ENCODE measurements at regions not wholly inside any gene's neighbourhood (a gene's known extent, or its start where the extent isn't known, plus 50 kb on each side); places are given as distances from the start of the nearest gene placed in this dataset.

GRCh38 chr9:108483676-108484075, 372.1 kb downstream of the ACTL7B start:
- no peak for TF ChIP-seq CTCF (IDR thresholded peaks at IDR 0.05)
- no peak for TF ChIP-seq ZFX (IDR thresholded peaks at IDR 0.05; ENCODE audit: borderline replicate concordance)
- H3K27ac ChIP-seq = no peak overlapping the region

GRCh38 chr9:108479989-108480652, 375.7 kb downstream of the ACTL7B start:
- TF ChIP-seq CTCF (IDR thresholded peaks at IDR 0.05) (no peak), ZFX (IDR thresholded peaks at IDR 0.05; ENCODE audit: borderline replicate concordance) (no peak)
- no peak overlapping the region for H3K27ac ChIP-seq

DNA sequence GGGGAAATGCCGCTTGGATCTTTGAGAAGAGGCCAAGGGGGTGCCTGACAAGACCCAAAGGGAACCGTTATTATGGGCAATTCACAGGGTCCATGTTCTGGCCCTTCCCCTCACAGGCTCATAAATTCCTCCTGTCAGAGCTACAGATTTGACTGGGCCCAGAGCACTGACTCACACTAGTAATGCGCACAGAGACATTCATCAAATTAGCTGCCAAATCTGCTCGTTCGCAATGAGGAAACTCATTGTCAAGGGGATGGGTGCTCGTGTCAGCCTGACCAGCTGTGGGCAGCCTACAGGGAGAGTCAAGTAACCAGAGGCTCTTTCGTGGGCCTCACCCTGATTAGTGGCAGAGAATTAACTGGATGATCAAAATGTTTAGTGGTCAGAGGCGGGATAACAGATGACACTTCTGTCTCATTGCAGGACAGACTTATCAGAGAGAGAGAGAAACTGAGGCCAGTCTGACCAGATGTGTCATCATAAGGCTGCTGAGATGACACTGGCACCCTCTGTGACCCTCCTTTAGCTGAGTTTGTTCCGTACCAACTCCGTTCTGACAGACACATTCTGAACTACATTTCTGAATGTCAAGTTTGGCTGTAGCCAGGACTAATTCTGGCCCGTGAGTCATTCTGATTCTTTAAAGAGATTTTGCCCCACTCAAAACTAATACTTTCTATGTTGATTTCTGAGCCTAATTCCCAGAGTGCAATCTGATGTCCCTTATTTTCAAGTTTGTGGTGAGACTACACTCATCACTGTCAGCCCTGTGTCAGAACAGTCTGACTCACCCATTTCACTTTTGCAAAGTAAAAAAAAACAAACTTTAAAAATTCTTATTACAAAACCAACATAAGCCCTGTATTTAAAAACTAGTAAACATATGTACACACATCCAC, 377.1 kb downstream of the ACTL7B start:
- TF ChIP-seq ZFX (IDR thresholded peaks at IDR 0.05; ENCODE audit: borderline replicate concordance) (no peak), CTCF (IDR thresholded peaks at IDR 0.05) (no peak)
- no peak overlapping the region for H3K27ac ChIP-seq

- H3K27ac ChIP-seq = no peak overlapping the region
- TF ChIP-seq CTCF (IDR thresholded peaks at IDR 0.05) = no peak
- TF ChIP-seq ZFX (IDR thresholded peaks at IDR 0.05; ENCODE audit: borderline replicate concordance) = no peak
These were observed 378.2 kb downstream of the ACTL7B start for GRCh38 chr9:108477529-108478006.

- H3K27ac ChIP-seq = no peak overlapping the region
- TF ChIP-seq CTCF (IDR thresholded peaks at IDR 0.05) (no peak), ZFX (IDR thresholded peaks at IDR 0.05; ENCODE audit: borderline replicate concordance) (no peak)
These were observed 379.2 kb downstream of the ACTL7B start for GRCh38 chr9:108476574-108476973.

DNA sequence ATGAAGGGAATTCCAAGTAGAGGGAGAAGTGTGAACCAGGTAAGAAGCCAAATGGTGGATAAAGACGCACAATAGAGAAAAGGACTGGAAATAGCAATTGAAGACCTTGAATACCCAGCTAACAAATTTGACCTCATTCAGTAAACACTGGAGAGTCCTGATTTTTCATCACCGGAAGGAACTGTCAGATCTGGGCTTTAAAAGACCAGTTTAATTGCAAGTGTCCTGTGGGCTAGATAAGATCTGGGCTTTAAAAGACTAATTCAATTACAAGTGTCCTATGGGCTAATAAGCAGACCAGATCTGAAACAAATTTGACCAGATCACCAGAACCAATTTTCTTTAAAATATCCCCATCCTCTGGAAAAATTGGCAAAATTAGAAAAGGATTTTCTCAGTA, 380.0 kb downstream of the ACTL7B start:
- no peak for TF ChIP-seq ZFX (IDR thresholded peaks at IDR 0.05; ENCODE audit: borderline replicate concordance)
- TF ChIP-seq CTCF (IDR thresholded peaks at IDR 0.05) = no peak
- H3K27ac ChIP-seq = no peak overlapping the region

GRCh38 chr9:108474356-108474755, 381.4 kb downstream of the ACTL7B start:
- no peak overlapping the region; the same call in 1 of the 2 replicates for H3K27ac ChIP-seq
- TF ChIP-seq CTCF (IDR thresholded peaks at IDR 0.05) (no peak), ZFX (IDR thresholded peaks at IDR 0.05; ENCODE audit: borderline replicate concordance) (no peak)

Data from 22Rv1 (cell line).